HG02981 (cell line): ENCODE measurements at regions not wholly inside any gene's neighbourhood (a gene's known extent, or its start where the extent isn't known, plus 50 kb on each side); places are given as distances from the start of the nearest gene placed in this dataset.
A peak's percentile ranks its signal among the peaks of the same experiment; 100 is the strongest.
"Not testable (repeated sequence)": the region's sequence is repeated elsewhere in the genome, so short reads cannot be mapped to it uniquely, and the experiment has no call there.

Source experiments
- ATAC-seq: cut with Tn5 transposase; IDR thresholded peaks from one replicate; pipeline ENCODE4 v1.9.1; 2021; ENCODE audit warnings: mild to moderate bottlenecking, moderate library complexity; ENCODE audit not compliant: unreplicated experiment

GRCh38 chr5:147075187-147075586 is 159.6 kb upstream of the STK32A start:
- ATAC-seq: no peak

- ATAC-seq: no peak
These were observed 154.4 kb upstream of the STK32A start for GRCh38 chr5:147080391-147080790.

GRCh38 chr5:147081311-147081764 is 153.5 kb upstream of the STK32A start:
- no peak for ATAC-seq

- no peak for ATAC-seq
These were observed 150.1 kb upstream of the STK32A start for GRCh38 chr5:147084702-147085101.

GRCh38 chr5:147085409-147085808 is 149.4 kb upstream of the STK32A start:
- no peak for ATAC-seq

- ATAC-seq: no peak
These were observed 142.8 kb upstream of the STK32A start for GRCh38 chr5:147092044-147092443.

GRCh38 chr5:147093138-147093537 is 141.7 kb upstream of the STK32A start:
- ATAC-seq: no peak

- no peak for ATAC-seq
These were observed 139.1 kb upstream of the STK32A start for GRCh38 chr5:147095740-147096139.

GRCh38 chr5:147098233-147098790 is 136.5 kb upstream of the STK32A start:
- peak; percentile 50 for ATAC-seq

- no peak for ATAC-seq
These were observed 133.0 kb upstream of the STK32A start for GRCh38 chr5:147101659-147102369.

- ATAC-seq: no peak
These were observed 121.9 kb upstream of the STK32A start for GRCh38 chr5:147112899-147113298.

- ATAC-seq: no peak
These were observed 120.9 kb upstream of the STK32A start for GRCh38 chr5:147113967-147114366.

- not testable (repeated sequence) for ATAC-seq
These were observed 95.1 kb upstream of the STK32A start for GRCh38 chr5:147139759-147140158.

GRCh38 chr5:147140558-147140957 is 94.3 kb upstream of the STK32A start:
- no peak for ATAC-seq

- not testable (repeated sequence) for ATAC-seq
These were observed 93.2 kb upstream of the STK32A start for GRCh38 chr5:147141580-147141979.

- no peak for ATAC-seq
These were observed 91.6 kb upstream of the STK32A start for GRCh38 chr5:147143215-147143614.

- no peak for ATAC-seq
These were observed 89.5 kb upstream of the STK32A start for GRCh38 chr5:147145328-147145727.

GRCh38 chr5:147148715-147149114 is 86.1 kb upstream of the STK32A start:
- ATAC-seq: no peak

- no peak for ATAC-seq
These were observed 82.7 kb upstream of the STK32A start for GRCh38 chr5:147152086-147152485.

GRCh38 chr5:147154809-147155208 is 80.0 kb upstream of the STK32A start:
- ATAC-seq: no peak

- no peak for ATAC-seq
These were observed 78.8 kb upstream of the STK32A start for GRCh38 chr5:147156012-147156411.

- no peak for ATAC-seq
These were observed 73.7 kb upstream of the STK32A start for GRCh38 chr5:147160902-147161700.
